DMS153 treated with DMSO at 0.1 percent for 48 hours (cell line): ENCODE measurements at regions not wholly inside any gene's neighbourhood (a gene's known extent, or its start where the extent isn't known, plus 50 kb on each side); places are given as distances from the start of the nearest gene placed in this dataset.
A peak's percentile ranks its signal among the peaks of the same experiment; 100 is the strongest.
"Not testable (repeated sequence)": the region's sequence is repeated elsewhere in the genome, so short reads cannot be mapped to it uniquely, and the experiment has no call there.

Source experiments
- DNase-seq: peaks from one replicate; lab custom pipeline; 2025; ENCODE audit not compliant: unreplicated experiment; lab: John Stamatoyannopoulos, UW

DNA sequence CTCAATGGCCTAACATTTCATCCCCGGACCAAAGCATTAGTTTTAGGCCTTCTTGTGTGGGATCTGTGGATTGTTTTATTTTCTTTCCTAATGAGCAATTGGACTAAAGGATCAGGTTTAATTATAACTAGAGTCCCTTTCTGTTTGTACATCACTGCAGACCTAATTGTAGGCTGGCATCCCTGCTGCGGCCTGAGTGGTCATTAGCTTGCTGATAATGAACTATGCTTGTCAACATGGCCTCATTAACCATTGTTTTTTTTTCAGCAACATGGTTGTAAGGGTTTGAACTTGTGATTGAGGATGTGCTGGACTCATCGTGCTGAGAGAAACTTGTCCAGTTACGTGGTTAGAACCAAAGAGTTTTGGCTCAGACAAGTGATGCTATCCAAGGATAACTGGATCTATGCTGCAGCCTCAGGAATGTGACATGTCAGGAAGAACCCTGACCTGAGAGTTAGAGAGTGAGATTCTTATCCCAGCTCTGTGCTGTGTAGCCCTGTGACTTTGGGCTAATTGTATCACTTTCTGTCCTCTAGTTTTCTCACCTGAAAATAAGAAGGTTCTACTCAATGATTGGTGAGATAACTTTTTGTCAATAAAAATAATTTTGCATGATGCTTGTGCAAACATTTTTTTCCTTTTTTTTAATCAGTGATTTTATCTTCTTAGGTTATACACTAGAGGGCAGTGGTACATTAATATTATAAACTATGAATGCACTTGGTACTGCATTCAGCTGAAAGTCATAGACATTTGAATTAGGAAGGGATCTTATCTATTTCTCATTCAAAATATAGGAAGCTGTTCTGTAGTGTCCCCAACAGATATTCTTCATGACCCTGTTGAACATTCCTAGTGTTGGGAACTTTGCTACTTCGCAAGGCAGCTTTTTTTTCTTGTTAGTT, 140.9 kb downstream of the RNF144B start:
- DNase-seq: peak; percentile 49

GRCh38 chr6:18530201-18530600, 143.1 kb downstream of the RNF144B start:
- DNase-seq: no peak

GRCh38 chr6:18532139-18532538, 145.0 kb downstream of the RNF144B start:
- no peak for DNase-seq

DNA sequence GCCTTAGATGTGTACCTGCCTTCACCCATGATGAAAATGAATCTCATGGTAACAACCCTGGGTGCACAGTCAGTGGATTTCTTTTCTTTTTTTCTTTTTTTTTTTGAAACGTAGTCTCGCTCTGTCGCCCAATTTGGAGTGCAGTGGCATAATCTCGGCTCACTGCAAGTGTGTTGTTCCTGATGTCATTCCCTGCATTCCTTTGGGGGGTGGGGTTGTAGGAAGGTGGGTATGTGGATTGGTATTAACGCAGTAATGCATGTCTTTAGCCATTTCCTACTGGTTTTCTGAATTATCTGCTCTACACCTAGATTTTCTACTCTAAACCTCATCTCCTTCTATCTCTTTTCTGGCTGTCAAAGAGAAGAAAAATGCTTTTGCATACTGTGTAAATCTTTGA, 146.6 kb downstream of the RNF144B start:
- DNase-seq: no peak

- DNase-seq: no peak
Observed at GRCh38 chr6:18536591-18537055, 149.5 kb downstream of the RNF144B start.

DNA sequence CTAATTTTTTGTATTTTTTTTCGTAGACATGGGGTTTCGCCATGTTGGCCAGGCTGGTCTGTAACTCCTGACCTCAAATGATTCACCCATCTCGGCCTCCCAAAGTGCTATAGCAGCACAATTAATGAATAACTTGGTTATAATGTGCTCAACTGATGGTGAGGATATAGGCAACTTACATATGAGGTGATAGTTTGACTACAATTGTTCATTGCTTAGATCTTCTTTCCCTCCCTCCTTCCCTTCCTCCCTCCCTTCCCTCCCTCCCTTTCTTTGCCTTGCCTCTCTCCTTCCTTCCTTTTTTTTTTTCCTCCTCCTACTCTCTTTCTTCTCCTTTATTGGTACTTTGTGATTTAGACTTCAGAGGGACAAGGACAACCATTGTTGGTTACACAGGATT, 151.2 kb downstream of the RNF144B start:
- DNase-seq: no peak

- DNase-seq: no peak
Observed at GRCh38 chr6:18543051-18543450, 155.9 kb downstream of the RNF144B start.

DNA sequence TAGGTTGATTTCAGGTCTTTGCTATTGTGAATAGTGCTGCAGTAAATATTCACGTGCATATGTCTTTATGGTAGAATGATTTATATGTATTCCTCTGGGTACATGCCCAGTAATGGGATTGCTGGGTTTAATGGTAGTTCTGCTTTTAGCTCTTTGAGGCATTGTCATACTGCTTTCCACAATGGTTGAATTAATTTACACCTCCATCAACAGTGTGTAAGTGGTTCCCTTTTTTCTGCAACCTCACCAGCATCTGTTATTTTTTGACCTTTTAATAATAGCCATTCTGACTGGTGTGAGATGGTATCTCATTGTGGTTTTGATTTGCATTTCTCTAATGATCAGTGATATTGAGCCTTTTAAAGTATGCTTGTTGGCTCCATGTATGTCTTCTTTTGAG, 158.0 kb downstream of the RNF144B start:
- DNase-seq: not testable (repeated sequence)

DNA sequence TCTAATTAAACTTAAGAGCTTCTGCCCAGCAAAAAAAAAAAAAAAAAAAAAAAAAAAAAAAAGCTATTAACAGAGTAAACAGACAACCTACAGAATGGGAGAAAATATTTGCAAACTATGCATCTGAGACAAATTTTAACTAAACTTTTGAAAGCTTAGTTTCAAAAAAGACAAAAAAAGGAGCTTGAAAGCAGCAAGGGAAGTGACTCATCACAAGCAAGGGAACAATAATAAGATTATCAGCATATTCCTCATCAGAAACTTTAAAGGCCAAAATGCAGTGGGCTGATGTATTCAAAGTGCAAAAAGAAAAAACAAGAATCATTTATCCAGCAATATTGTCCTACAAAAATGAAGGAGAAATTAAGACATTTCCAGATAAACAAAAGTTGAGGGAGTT, 158.6 kb downstream of the RNF144B start:
- DNase-seq: no peak

GRCh38 chr6:18550119-18550518, 163.0 kb downstream of the RNF144B start:
- DNase-seq: no peak

DNA sequence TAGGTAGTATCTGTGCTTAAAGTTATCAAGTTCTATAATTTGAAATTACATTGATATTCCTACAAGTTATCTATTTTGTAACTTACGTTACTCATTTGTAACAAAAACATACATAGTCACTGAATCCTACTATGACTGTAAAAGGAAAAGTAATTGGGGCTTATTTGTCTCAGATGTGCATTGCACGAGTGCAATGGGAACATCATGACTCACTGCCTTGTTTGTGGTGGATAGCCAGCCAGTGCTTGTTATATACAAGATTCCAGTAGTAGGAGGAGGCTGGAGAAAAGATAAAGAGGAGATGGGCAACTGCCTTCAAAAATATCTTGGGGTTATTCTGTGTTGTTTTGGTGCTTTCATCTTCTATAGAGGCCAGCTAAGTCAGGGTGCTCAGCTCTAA, 164.1 kb downstream of the RNF144B start:
- DNase-seq: no peak

- DNase-seq: no peak
Observed at GRCh38 chr6:18555750-18556149, 168.6 kb downstream of the RNF144B start.

GRCh38 chr6:18561037-18561750, 174.0 kb downstream of the RNF144B start:
- no peak for DNase-seq

GRCh38 chr6:18562726-18563125, 175.6 kb downstream of the RNF144B start:
- DNase-seq: no peak

GRCh38 chr6:18564775-18565174, 177.6 kb downstream of the RNF144B start:
- no peak for DNase-seq

DNA sequence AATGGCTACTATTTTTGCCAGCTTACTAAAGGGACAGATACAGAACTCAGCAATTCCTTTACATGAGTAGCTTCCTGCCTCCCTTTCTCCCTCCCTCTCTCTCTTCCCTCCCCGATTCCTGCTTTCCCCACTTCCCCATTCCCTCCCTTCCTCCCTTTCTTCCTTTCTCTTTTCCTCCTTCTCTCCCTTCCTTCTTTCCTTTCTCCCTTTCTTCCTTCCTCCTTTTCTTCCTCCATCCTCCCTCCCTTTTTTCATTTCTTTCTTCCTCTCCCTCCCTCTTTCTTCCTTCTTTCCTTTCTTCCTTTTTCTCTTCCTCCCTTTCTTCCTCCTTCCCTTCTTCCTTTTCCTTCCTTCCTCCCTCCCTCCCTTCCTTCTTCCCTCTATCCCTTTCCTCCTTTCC, 178.1 kb downstream of the RNF144B start:
- DNase-seq: no peak

DNA sequence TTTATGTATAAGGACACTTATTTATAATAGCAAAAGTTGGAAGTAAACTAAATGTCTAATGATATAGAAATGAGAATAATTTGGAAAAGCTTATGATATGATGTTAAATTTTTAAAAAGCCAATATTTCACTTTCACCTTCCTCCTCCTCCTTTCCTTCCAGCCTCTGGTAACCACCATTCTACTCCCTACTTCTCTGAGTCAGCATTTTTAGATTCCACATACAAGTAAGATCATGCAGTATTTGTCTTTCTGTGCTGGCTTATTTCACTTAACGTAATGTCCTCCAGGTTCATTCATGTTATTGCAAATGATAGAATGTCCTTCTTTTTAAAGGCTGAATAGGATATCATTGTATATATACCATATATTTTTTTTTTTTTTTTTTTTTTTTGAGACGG, 180.2 kb downstream of the RNF144B start:
- DNase-seq: no peak

- no peak for DNase-seq
Observed at GRCh38 chr6:18577491-18577890, 190.3 kb downstream of the RNF144B start.

GRCh38 chr6:18579166-18579565, 192.0 kb downstream of the RNF144B start:
- no peak for DNase-seq

- DNase-seq: no peak
Observed at GRCh38 chr6:18579869-18580268, 192.7 kb downstream of the RNF144B start.

DNA sequence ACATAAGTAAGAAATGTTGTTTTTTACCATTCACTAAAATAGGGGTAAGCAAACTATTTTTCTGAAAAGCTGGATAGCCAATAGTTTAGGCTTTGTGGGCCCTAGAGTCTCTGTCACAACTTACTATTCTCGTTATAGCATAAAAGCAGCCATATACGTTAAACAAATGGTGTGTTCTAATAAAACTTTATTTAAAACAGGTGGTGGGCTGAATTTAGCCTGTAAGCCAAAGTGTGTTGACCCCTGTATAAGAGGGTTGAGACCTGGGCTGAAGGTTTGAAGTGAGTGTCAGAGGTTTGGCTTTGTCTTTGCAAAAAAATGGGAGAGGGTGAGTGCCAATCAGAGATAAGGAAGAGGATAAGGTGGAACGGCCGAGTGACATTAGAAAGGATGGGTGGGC, 197.2 kb downstream of the RNF144B start:
- no peak for DNase-seq

- DNase-seq: peak; percentile 31
Observed at GRCh38 chr6:18585032-18585573, 198.0 kb downstream of the RNF144B start.
